Left ventricle myocardium inferior (tissue), 1 donor: ENCODE measurements at regions not wholly inside any gene's neighbourhood (a gene's known extent, or its start where the extent isn't known, plus 50 kb on each side); places are given as distances from the start of the nearest gene placed in this dataset.

ENCODE experiments used
- DNase-seq: peaks from one replicate; pipeline ENCODE4 v3.0.0-alpha.2; 2020
- H3K27ac ChIP-seq: fragments of 200-600 bp; replicated peaks from 2 replicates; pipeline ENCODE4 v1.8.0; 2021
- H3K27me3 ChIP-seq: fragments of 200-600 bp; 2 replicates; pipeline ENCODE4 v1.8.0; 2021; ENCODE audit warnings: low read depth
- H3K36me3 ChIP-seq: fragments of 200-600 bp; 2 replicates; pipeline ENCODE4 v1.8.0; 2021
- H3K4me1 ChIP-seq: fragments of 200-600 bp; 2 replicates; pipeline ENCODE4 v1.8.0; 2021
- H3K4me3 ChIP-seq: fragments of 200-600 bp; 2 replicates; pipeline ENCODE4 v1.8.0; 2021; ENCODE audit warnings: mild to moderate bottlenecking, moderate library complexity
- H3K9me3 ChIP-seq: fragments of 200-600 bp; replicated peaks from 2 replicates; pipeline ENCODE4 v1.8.0; 2021
- CTCF ChIP-seq: fragments of 200-600 bp; IDR thresholded peaks from 2 replicates; pipeline ENCODE4 v1.8.0; 2021; ENCODE audit warnings: antibody characterized with exemption, mild to moderate bottlenecking, borderline replicate concordance
- intact Hi-C: fragments of 100-400 bp; cut with micrococcal nuclease; formaldehyde crosslinking; loops from one replicate; pipeline ENCODE4 v1.11.0; 2022
- donor health status: DM: no; HTN: yes; CAD: no; lungs with severe emphysema.

GRCh38 chr3:30183421-30183820 lies 423.0 kb upstream of the TGFBR2 start:
- Histone ChIP-seq H3K36me3 (no peaks in the 10 kb centered on the region), H3K4me1 (peaks cover 9% of the 10 kb centered on the region), H3K9me3 (no peaks in the 10 kb centered on the region), H3K27ac (no peak overlapping the region), H3K27me3 (no peaks in the 10 kb centered on the region), H3K4me3 (no peak overlapping the region)
- DNase-seq = no peak
- TF ChIP-seq CTCF = no peak
- intact Hi-C loops = no loop called here

DNA sequence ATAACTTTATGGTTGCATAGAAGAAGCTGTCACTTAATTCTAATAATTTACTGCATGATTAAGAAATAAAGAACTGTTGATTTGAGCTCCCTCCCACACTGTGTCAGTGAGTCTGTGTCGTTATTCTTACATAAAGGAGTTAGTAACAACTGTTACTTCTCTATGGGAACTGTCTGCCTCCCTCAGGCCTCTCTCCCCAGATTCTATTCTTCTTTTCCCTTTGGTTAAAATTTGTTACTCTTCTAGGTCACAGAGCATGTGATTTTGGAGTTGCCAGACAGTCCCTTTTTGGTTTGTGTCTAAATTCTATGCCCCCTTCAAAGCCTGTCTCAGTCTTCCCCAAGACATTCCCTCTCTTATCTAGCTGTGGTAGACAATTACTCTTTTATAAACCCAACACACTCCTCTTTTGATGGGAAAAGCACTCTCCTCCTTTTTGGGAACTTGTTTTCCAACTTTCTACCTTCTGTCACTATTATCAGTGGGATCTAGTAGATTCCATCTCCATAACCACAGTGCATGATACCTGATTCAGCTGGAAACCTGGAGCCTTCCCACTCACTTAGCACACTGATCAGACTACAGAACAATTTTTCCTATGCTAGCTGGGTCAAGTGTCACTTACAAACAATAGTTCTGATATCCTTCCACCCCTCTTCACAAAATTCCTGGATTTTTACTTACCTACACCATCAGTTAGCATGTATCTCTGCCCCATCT lies 422.1 kb upstream of the TGFBR2 start:
- intact Hi-C loops = no loop called here
- no peaks in the 10 kb centered on the region for H3K36me3 ChIP-seq
- no peak overlapping the region for H3K4me3 ChIP-seq
- H3K9me3 ChIP-seq = no peaks in the 10 kb centered on the region
- TF ChIP-seq CTCF = no peak
- H3K4me1 ChIP-seq = peaks cover 18% of the 10 kb centered on the region
- H3K27ac ChIP-seq = no peak overlapping the region
- H3K27me3 ChIP-seq = no peaks in the 10 kb centered on the region
- DNase-seq = no peak

- no peak for TF ChIP-seq CTCF
- DNase-seq = no peak
- intact Hi-C loops = no loop called here
- H3K4me3 ChIP-seq = no peak overlapping the region
- no peaks in the 10 kb centered on the region for H3K36me3 ChIP-seq
- H3K4me1 ChIP-seq = peaks cover 18% of the 10 kb centered on the region
- H3K27ac ChIP-seq = no peak overlapping the region
- H3K9me3 ChIP-seq = no peaks in the 10 kb centered on the region
- H3K27me3 ChIP-seq = no peaks in the 10 kb centered on the region
Measured at GRCh38 chr3:30185872-30186271, 420.5 kb upstream of the TGFBR2 start.

- H3K4me3 ChIP-seq = no peak overlapping the region
- peak; percentile 16 for DNase-seq
- no peaks in the 10 kb centered on the region for H3K9me3 ChIP-seq
- no peak for TF ChIP-seq CTCF
- H3K27ac ChIP-seq = peak overlapping the region; percentile 52
- H3K4me1 ChIP-seq = peaks cover 21% of the 10 kb centered on the region
- no peaks in the 10 kb centered on the region for H3K36me3 ChIP-seq
- no peaks in the 10 kb centered on the region for H3K27me3 ChIP-seq
- intact Hi-C loops = no loop called here
Measured at GRCh38 chr3:30186741-30187219, 419.6 kb upstream of the TGFBR2 start.

DNA sequence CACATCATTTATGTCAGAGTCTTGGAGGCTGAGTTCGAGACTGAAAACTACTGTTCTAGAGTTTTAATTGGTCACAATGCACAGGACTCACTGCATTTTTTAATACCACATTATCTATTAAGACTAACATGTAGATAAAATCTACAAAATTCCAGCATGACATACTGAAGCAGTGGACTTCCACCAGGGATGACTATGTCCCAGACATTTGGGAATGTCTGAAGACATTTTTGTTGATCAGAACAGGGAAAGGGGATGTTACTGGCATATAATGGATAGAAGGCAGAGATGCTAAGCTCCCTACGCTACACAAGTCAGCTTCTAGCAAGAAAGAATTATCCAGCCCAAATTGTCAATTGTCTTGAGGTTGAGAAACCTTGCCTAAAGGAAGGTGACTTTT lies 419.0 kb upstream of the TGFBR2 start:
- Histone ChIP-seq H3K27ac (peak overlapping the region; percentile 52), H3K4me1 (peaks cover 21% of the 10 kb centered on the region), H3K4me3 (no peak overlapping the region), H3K27me3 (no peaks in the 10 kb centered on the region), H3K36me3 (no peaks in the 10 kb centered on the region), H3K9me3 (no peaks in the 10 kb centered on the region)
- no peak for TF ChIP-seq CTCF
- no peak for DNase-seq
- intact Hi-C loops = no loop called here
